ENCODE measurements at regions not wholly inside any gene's neighbourhood (a gene's known extent, or its start where the extent isn't known, plus 50 kb on each side); places are given as distances from the start of the nearest gene placed in this dataset.

DNA sequence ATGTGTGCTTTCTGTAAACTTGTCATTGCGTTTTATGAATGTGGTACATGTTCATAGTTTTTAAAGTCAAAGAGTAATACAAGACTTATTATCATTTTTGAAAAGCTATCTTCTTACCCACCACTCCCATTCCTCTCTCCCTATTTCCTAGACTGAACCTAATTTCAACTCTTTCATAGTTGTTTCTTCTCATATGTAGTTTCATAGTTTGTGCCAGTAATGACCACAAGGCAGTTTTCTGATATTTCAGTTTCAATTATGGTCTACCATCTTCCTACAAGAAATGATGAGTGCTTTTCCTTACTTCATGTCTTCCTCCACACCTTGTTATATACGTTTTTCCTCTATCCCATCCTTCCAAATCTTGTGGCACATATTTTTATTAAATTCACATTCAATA lies 445.0 kb upstream of the GOLIM4 start:
- in situ Hi-C loops (cut with MboI; ENCODE audit: low sequenced_read_pairs), result no loop called here

DNA sequence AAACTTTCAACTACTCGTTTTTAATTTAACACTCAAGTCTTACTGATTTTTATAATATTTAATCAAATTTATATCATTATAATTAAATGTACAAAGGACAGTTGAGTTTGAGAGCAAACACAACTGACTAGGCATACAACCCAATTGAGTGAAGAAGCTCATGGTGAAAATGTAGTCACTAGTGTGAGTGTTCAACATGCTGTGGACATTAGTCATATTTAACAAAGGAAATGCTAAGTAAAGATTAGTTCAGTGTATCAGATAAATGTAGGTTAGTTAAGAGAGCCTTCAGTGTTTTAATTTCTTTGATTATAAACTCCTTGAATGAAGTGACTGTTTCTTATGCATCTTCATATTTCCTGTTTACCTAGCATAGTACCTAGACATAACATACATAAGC lies 444.2 kb upstream of the GOLIM4 start:
- in situ Hi-C loops (cut with MboI; ENCODE audit: low sequenced_read_pairs), result no loop called here

DNA sequence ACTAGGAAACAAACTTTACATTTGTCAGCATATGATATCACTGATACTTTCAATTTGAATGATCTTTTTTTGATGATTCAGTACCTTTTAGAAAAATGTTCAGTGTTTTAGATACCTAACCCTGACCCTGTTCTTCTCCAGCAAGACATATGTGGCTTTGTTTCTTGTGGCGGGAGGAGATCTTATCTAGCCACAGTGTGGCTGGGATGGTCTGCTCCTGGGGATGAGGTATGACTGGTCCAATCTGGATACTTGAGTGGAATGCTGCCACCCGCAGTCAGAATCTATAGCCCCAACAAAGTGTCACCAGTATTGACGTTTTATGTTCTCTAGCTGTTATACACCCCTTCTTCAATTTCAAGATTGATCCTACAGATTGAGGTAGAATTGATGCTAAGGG lies 439.0 kb upstream of the GOLIM4 start:
- in situ Hi-C loops (cut with MboI; ENCODE audit: low sequenced_read_pairs), result no loop called here

DNA sequence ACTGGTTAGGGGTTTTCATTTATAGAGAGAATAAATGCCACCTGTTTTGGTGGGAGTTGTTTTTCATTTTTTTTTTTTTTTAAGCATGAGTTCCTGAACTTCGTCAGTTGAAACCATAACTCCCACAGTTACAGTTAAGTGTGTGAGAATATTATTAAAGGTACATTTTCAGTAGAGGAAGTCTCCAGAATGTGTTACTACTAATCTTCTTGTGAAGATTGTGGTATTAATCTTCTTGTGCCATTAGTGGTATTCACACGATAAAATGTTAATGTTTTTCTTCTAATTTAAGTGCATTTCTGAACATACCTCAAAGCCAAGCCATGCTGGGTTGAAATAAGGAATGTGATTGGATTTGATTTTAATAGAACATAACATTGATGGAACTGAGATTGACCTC lies 437.9 kb upstream of the GOLIM4 start:
- in situ Hi-C loops (cut with MboI; ENCODE audit: low sequenced_read_pairs), result no loop called here

DNA sequence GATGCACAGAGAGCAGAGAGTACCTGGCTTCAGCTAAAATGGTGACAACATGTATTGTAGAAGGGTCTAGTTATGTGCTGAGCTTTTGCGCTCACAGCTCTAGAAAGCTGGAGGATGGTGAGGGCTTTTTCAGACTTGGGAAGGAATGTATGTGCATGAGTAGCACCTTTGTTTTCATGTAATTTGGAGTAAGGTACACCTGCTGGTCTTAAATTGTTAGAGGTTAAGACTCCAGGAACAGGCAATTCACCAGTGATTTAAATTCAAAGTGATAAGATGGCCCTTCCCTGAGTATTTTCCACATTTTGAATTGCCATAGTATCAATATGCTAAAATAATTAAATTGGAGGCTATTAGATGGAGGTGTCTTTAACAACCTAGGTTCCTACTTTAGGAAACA lies 436.4 kb upstream of the GOLIM4 start:
- in situ Hi-C loops (cut with MboI; ENCODE audit: low sequenced_read_pairs), result no loop called here

DNA sequence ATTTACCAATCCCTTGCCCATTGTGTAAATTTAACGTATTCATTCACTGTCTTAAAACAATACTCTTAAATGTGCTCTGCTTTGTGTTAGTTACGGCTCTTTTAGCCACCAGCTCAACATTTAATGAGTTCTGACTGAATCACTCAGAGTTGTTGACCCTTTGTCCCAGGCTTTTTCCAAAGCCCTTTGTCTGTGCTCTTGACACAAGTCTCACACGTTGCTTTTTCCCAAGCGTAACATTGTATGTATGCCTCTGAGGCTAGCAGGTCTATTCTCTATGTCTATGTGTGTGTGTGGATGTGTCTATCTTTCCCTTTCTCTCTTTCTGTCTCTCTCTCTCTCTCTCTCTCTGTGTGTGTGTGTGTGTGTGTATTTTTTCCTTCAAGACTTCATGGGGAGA lies 435.4 kb upstream of the GOLIM4 start:
- in situ Hi-C loops (cut with MboI; ENCODE audit: low sequenced_read_pairs), result no loop called here

DNA sequence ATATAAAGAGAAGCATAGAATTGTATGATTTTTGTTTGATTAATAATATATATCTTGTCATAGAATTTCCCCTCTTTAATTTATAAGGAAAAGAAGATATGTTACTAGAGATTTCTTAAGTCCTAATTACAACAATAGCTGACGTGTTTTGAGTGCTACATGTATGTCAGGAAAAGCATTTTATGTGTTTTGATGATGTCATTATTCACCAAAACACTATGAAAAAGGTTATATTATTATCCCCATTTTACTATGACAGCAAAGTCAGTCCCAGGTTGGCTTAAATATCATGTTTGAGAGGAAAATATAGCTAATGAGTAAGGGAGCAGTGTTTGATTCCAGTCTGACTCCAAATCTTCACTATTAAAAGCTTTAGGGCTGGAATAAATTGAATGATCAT lies 428.4 kb upstream of the GOLIM4 start:
- in situ Hi-C loops (cut with MboI; ENCODE audit: low sequenced_read_pairs), result no loop called here

DNA sequence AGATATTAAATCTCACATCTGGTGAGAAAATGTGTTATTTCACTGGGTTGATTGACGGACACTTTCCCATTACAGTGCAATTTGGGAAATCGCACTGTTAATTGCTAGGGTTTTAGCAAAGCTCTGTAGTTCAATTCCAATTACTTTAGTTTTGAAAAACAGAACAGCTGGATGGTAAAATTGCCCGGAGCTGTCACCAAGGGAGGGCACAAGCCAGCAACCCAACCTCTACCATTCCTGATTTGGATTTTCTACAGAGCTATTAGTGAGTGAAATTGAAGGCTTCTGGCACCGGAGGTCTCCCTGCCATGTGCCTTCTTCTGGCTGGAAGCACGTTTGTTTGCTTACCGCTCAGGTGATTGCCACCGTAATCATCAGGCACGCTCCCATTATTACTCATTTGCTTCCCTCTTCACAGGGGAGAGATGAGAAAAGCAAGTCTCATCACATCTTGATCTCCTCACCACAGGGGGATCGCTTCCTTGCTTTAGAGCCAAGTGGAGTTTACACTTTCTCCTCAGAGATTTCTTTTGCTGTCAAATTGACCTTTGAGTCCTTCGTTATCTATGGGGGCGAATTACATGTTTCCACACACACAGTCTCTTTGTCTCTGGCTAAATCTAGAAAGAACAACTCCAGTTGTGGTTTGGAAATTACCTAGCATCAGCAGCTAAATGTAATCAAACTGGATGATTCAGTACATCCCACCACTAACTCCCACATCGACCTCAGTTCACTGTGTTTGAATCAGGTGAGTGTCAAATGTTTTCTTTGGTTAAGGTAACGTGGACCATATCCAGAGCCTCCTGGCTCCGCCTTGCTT lies 421.7 kb upstream of the GOLIM4 start:
- in situ Hi-C loops (cut with MboI; ENCODE audit: low sequenced_read_pairs), result no loop called here

DNA sequence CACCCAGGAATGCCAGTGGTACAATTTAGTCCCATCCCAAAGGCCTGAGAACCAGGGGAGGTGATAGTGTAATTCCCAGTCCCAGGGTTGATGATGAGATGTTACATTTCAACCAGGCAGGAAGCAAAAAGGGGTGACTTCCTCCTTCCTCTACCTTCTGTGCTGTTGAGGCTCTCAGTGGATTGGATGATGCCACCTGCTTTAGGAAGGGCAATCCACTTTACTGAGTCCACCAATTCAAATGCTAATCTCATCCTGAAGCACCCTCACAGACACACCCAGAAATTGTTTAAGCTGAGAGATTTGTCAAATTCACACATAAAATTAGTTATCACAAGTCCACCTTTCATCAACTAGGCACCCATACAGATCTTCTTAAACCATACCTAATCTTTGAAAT lies 418.5 kb upstream of the GOLIM4 start:
- in situ Hi-C loops (cut with MboI; ENCODE audit: low sequenced_read_pairs), result no loop called here

DNA sequence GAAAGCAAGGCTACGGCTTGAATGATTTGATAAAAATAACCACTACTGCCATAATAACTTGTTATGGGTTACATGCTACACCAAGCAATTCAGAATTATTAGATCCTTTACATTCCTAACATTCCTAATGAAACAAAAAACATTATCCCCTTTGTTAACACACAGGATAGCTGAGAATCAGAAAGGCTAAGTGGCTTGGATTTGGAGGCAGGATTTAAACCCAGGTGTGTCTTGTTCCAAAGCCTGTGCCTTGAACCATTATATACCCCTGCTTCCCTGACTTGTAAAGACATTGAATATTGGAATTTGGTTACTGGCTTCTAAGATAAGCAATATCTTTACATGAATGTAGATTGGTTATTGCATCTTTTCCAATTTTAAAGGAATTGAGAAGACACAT lies 417.1 kb upstream of the GOLIM4 start:
- in situ Hi-C loops (cut with MboI; ENCODE audit: low sequenced_read_pairs), result no loop called here

DNA sequence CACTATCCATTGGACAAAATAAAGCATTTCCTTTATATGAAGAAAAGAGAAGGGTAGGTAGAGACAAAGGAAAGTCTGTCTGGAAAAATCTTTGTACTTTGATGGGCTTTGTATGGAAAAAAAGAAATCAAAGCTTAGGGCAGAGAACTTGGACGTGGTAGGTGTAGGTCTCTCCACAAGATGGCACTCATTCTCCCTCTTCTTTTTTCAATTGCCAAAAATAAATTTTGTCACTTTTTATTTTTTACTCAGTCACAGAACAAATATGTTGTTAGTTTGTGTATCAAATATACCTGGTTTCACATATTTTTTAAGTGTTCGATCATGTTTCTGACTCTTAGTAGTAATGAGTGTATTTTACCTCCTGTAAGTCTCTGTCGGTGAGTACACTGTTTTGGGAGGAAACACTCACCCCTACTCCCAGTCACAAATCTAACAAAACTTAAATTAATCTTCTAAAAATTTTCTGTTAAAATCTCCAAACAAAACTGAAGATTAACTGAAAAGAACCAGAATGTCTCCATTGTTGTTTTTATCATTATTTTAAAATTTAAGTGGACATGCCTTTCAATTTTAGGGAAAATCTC lies 415.8 kb upstream of the GOLIM4 start:
- in situ Hi-C loops (cut with MboI; ENCODE audit: low sequenced_read_pairs), result no loop called here

DNA sequence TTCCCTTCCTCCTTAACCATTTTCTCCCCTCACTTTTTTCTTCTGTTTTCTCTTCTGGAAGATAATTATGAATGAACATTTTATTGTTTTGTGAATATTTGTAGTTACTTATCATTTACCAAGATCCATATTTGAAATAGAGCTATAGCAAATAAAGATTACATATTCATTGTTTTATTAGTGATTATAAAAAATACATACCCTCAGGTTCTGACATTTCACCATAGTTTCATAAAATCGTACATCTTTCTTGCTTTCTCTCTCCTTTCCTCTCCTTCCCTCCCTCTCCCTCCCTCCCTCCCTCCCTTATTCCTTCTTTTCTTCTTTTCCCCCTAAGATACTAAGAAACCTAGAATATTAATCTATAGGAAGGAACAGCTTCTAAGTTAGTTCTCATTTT lies 410.9 kb upstream of the GOLIM4 start:
- in situ Hi-C loops (cut with MboI; ENCODE audit: low sequenced_read_pairs), result no loop called here

DNA sequence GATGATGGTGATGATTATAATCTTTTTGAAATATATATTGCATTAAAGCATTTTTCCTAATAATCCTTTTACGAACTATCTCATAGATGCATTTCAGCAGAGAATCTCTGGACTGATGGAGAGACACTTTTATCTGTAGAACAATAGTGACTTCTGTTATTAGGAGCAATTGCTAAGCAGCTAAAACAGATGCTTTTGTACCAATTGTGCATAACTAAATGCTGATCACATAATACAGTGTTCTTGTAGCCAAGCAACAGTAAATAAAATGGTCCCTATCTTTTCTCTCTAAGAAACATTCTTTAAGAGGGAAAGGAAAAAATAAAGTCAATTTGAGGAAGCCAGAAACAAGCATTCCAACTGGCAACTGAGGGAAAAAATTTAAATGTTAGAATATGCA lies 405.8 kb upstream of the GOLIM4 start:
- in situ Hi-C loops (cut with MboI; ENCODE audit: low sequenced_read_pairs), result no loop called here

DNA sequence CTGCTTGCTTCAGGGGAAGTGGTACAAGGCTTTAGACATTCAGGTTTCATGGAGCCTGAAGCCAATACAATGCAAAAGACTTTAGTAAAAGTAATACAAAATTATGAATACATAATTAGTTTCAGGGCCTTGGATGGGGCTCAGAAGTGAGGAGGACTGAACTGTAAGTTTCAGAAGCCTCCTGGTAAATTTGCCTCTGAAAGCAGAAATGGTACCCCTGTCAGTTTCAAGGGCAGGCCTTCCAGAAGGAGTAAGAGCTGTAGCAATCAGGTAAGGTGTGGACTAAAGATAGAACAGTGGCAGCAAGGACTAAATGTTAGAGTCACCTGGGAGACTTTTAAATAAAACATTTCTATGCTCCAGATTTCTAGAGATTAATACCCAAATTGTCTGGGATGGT lies 402.5 kb upstream of the GOLIM4 start:
- in situ Hi-C loops (cut with MboI; ENCODE audit: low sequenced_read_pairs), result no loop called here

DNA sequence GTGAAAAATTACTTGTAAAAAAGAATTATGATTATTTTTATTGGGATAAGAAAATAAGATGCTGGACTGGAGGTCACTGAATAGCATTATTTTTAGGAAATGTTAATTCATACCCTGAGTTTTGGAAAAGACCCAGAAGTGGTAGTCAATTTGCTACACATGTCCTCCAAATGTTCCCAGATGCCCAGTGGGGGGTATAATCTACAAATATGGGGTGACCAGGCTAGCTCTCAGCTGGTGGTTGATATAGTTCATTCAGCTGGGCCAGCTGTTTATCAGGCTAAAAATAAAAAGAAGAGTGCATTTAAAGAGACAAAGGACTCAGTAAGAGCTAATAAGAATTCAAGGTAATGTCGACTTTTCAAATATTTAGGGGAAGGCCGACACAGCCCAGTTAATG lies 402.0 kb upstream of the GOLIM4 start:
- in situ Hi-C loops (cut with MboI; ENCODE audit: low sequenced_read_pairs), result no loop called here

DNA sequence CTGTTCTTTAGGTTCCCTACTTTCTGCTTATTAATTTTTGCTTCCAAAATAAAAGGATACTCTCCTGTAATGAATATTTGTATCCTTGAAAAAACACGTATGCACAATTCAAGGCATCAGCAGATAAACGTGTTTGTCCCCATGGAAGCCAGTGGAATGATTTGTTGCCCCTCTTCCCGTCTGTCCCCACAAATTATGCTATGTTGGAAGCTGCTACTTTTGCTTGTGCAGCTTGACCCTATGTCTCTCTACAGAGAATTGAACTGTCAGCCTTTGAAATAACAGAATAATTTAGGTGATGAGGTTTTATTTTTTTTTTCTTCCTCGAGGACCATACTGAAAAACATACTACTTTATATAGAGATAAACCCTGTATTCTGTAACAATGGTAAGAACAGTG lies 401.5 kb upstream of the GOLIM4 start:
- in situ Hi-C loops (cut with MboI; ENCODE audit: low sequenced_read_pairs), result no loop called here

DNA sequence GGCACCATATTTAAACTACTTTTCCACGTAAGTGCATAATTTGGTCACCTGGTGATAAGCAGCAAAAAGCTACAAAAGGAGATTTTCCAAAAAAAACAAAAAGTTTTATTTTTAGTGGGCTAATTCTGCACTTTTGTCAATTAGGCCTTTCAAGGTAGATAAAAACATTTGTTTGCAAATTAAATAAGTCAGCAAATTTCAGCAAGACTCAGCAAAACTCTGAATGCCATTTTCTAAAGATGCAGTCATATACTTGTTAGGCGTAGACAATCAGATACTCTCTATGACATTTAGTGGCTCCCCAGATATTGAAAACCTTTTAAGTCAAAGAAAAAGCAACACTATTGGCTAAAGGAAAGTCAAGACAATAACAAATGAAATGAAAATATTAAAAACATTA lies 400.2 kb upstream of the GOLIM4 start:
- in situ Hi-C loops (cut with MboI; ENCODE audit: low sequenced_read_pairs), result no loop called here

DNA sequence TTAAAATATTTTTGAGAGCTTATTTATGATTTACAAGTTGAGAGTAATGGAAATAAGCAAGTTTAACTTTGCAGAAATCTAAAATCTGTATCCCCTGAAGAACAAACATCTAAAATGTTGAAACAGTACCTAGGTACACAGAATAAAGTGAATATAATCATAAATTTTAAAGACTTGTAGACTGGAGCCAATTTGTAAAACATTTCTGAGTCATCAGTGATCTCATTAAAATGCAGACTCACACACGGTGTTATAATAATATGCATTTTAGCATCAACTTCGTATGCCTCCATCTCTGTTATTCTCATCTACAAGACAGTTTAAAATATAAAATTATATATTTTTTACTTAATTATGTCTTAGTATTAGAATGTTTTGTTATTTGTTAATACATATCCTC lies 399.5 kb upstream of the GOLIM4 start:
- in situ Hi-C loops (cut with MboI; ENCODE audit: low sequenced_read_pairs), result no loop called here

DNA sequence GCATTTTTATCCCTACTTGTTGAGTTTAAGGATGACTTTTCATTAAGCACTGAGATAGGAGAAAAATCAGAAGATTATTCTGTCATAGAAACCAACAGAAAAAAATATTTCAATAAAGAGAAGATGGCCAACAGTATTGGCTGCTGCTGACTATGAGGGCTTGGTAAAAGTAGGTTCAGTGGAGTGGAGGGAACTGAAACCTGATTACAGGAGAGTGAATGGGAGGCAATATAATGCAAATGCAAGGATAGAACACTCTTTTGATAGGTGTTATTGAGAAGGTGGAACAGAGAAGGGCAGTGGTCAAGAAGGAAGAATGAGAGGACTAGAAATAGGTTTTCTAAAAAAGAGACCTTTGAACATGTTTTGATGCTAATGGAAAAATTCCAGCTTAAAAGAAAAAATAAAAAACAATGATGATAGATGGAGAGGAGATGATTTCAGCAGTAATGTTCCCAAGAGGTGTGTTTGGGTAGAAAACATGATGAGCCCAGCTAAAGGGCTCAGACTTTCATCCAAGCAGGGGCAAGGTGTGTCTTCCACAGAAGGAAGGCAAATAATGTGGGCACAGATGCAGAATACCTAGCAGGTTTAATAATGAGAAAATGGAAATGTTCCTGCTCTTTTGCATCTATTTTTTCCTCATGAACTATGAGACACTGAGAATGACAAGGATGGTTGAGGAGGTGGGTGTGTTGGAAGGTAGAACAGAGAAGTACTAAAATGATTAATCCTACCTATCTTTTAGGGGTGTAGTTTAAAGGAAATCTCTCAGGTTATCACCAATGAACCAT lies 397.9 kb upstream of the GOLIM4 start:
- in situ Hi-C loops (cut with MboI; ENCODE audit: low sequenced_read_pairs), result no loop called here

DNA sequence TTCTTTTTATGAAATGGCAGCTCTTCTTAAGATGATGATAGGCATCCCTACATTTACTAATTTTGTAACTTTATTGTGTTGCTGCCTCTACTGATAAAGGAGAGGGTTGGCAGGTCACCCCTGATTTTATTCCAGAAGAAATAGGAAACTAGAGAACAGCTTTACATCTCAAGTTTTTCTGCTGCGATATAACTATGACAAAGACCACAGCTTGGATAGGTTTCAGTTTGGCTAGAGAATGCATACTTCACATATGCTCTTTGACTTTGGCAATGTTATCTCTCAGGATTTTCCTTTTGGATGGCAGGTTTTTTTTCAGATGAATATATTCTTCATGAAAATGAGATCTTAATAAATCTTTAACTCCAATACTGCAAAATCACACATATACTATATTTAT lies 395.3 kb upstream of the GOLIM4 start:
- in situ Hi-C loops (cut with MboI; ENCODE audit: low sequenced_read_pairs), result no loop called here

DNA sequence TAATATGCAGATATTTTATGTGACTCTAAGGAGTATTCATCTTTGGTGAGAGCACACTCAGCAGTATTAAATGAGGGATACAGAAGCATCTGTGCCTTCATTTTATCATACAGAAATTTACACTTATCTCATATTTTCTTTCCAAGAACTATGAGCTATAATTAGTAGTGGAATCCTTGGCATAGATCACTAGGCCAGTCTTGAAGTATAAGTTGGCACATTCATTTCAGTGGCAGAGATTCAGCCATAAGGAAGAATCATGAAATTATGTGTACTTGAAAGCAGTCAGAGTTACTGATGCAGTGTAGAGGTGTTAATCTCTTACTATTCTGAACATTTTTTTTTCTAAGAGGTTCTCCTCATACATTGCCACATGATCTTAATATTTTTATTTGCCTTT lies 393.6 kb upstream of the GOLIM4 start:
- in situ Hi-C loops (cut with MboI; ENCODE audit: low sequenced_read_pairs), result no loop called here

DNA sequence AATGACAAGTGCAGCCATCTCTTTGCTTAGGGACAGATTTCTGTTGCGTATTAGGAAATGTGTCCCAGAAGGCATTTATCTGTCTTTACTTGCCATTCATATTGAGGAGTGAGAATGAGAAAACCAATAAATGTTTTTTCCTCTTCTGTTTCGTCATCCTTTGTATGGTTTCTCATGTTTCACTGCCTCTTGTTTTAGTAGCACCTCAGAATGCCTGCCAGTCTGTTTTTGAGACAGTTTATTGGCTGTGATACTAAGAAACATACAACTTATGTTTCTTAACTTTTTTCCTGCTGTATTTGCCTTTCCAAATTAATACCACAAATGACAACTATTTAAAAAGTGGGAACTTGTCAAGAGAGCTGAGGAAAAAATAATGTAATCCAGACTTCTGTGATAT lies 390.2 kb upstream of the GOLIM4 start:
- in situ Hi-C loops (cut with MboI; ENCODE audit: low sequenced_read_pairs), result no loop called here
